A549 (cell line): ENCODE measurements at regions not wholly inside any gene's neighbourhood (a gene's known extent, or its start where the extent isn't known, plus 50 kb on each side); places are given as distances from the start of the nearest gene placed in this dataset.

ENCODE experiments used
- ATAC-seq, 2 experiments: fragments of 200-7000 bp in 1 of 2; fragments of >200 bp in 1 of 2; cut with Nextera tagmentation in 1 of 2; cut with Tn5 transposase in 1 of 2; 3 replicates each; pipeline versions ENCODE4 v1.8.0 to v1.9.1; 2018 to 2020; ENCODE audit warnings: mild to moderate bottlenecking in 1 of 2, moderate library complexity in 1 of 2
- CTCF ChIA-PET: fragments of 300-600 bp; sonication (Branson Sonifier 250); formaldehyde crosslinking; extraction: SDS; loops from one replicate; lab custom pipeline; 2021; ENCODE audit warnings: antibody characterized with exemption, inconsistent platforms; lab: Yijun Ruan, JAX
- POLR2A ChIA-PET: fragments of 350-600 bp; formaldehyde crosslinking; extraction: SDS; loops from one replicate; lab custom pipeline; 2021; ENCODE audit warnings: antibody characterized with exemption, inconsistent platforms; lab: Yijun Ruan, JAX
- DNase-seq, 2 experiments: peaks; one replicate each; pipeline versions ENCODE4 v3.0.0 to v3.0.0-alpha.2; 2011 to 2016; ENCODE audit warnings: low read depth in 1 of 2, low spot score in 1 of 2
- FAIRE-seq: peaks from 2 replicates; lab custom pipeline; 2011; peaks lifted over from hg19 to GRCh38; lab: Jason Lieb, UNC
- H3K27ac ChIP-seq, 2 experiments: fragments of >200 bp; sonication (Bioruptor Twin); formaldehyde crosslinking; 3 replicates each; pipeline ENCODE4 v1.5.1; 2016 to 2017
- H3K4me1 ChIP-seq: fragments of >200 bp; sonication (Bioruptor Twin); formaldehyde crosslinking; 3 replicates; pipeline ENCODE4 v1.6.1; 2016
- H3K4me2 ChIP-seq: fragments of >200 bp; sonication (Bioruptor Twin); formaldehyde crosslinking; 3 replicates; pipeline ENCODE4 v1.6.1; 2016
- H3K4me3 ChIP-seq: fragments of >200 bp; sonication (Bioruptor Twin); formaldehyde crosslinking; 3 replicates; pipeline ENCODE4 v1.5.1; 2016
- H3K9me3 ChIP-seq: fragments of >200 bp; sonication (Bioruptor Twin); formaldehyde crosslinking; 3 replicates; pipeline ENCODE4 v1.6.1; 2016
- BHLHE40 ChIP-seq: IDR thresholded peaks from 2 replicates; pipeline ENCODE4 v1.6.1; 2012; ENCODE audit warnings: low read depth, low read length, inconsistent platforms
- CEBPB ChIP-seq, 2 experiments: fragments of >200 bp in 1 of 2; sonication (Bioruptor Twin) in 1 of 2; formaldehyde crosslinking in 1 of 2; IDR thresholded peaks; 2 replicates each; pipeline ENCODE4 v1.6.1; 2012 to 2016
- CHD2 ChIP-seq: fragments of 150-350 bp; IDR thresholded peaks from 2 replicates; pipeline ENCODE4 v1.6.1; 2014; ENCODE audit warnings: low read length; ENCODE audit not compliant: partially characterized antibody
- FOSB ChIP-seq: fragments of 250-450 bp; sonication (Bioruptor Pico); IDR thresholded peaks from 2 replicates; pipeline ENCODE4 v1.5.0; 2020; ENCODE audit warnings: mild to moderate bottlenecking, moderate library complexity
- HEYL ChIP-seq: fragments of 250-450 bp; sonication (Bioruptor Pico); IDR thresholded peaks from 2 replicates; pipeline ENCODE4 v1.8.0; 2021; ENCODE audit warnings: mild to moderate bottlenecking, moderate library complexity
- HOXA7 ChIP-seq: fragments of 250-450 bp; sonication (Bioruptor Pico); IDR thresholded peaks from 2 replicates; pipeline ENCODE4 v1.5.0; 2020; ENCODE audit warnings: mild to moderate bottlenecking, moderate library complexity
- HOXB13 ChIP-seq: fragments of 250-450 bp; sonication (Bioruptor Pico); IDR thresholded peaks from 2 replicates; pipeline ENCODE4 v1.5.0; 2020; ENCODE audit warnings: low read depth, mild to moderate bottlenecking, moderate library complexity
- HOXB5 ChIP-seq: fragments of 250-450 bp; sonication (Bioruptor Pico); IDR thresholded peaks from 2 replicates; pipeline ENCODE4 v1.5.0; 2020; ENCODE audit warnings: mild to moderate bottlenecking, moderate library complexity
- JUN ChIP-seq, 2 experiments: fragments of >200 bp; sonication (Bioruptor Twin); formaldehyde crosslinking; IDR thresholded peaks; 2 replicates in 1 of 2; 3 replicates in 1 of 2; pipeline ENCODE4 v1.6.1; 2016 to 2017
- KDM1A ChIP-seq: fragments of 200-600 bp; sonication (generic); IDR thresholded peaks from 2 replicates; pipeline ENCODE4 v1.6.1; 2016; ENCODE audit warnings: low read depth, mild to moderate bottlenecking
- KDM5A ChIP-seq: fragments of 200-600 bp; sonication (generic); IDR thresholded peaks from 2 replicates; pipeline ENCODE4 v1.6.1; 2016; ENCODE audit warnings: antibody characterized with exemption, mild to moderate bottlenecking
- NFE2L2 ChIP-seq: fragments of 150-350 bp; conservative IDR thresholded peaks from 2 replicates; pipeline ENCODE4 v1.6.1; 2014; ENCODE audit warnings: low read length
- PHF8 ChIP-seq: fragments of 200-600 bp; sonication (generic); IDR thresholded peaks from 2 replicates; pipeline ENCODE4 v1.6.1; 2016; ENCODE audit warnings: low read depth, mild to moderate bottlenecking, antibody characterized with exemption, moderate library complexity, borderline replicate concordance
- POLR2A ChIP-seq: IDR thresholded peaks from 2 replicates; pipeline ENCODE4 v1.6.1; 2012; ENCODE audit warnings: mild to moderate bottlenecking, low read length
- POLR2AphosphoS2 ChIP-seq: conservative IDR thresholded peaks from 2 replicates; pipeline ENCODE4 v1.6.1; 2012; ENCODE audit warnings: low read length, improper control_type of control experiment, inconsistent platforms
- RCOR1 ChIP-seq: fragments of 150-350 bp; IDR thresholded peaks from 2 replicates; pipeline ENCODE4 v1.6.1; 2014; ENCODE audit warnings: antibody characterized with exemption, low read length, low read depth
- RNF2 ChIP-seq: fragments of 200-600 bp; sonication (generic); IDR thresholded peaks from 2 replicates; pipeline ENCODE4 v1.6.1; 2016; ENCODE audit warnings: low read depth, mild to moderate bottlenecking, antibody characterized with exemption, moderate library complexity, borderline replicate concordance
- SMC3 ChIP-seq: fragments of >200 bp; sonication (Bioruptor Twin); formaldehyde crosslinking; IDR thresholded peaks from 3 replicates; pipeline ENCODE4 v1.6.1; 2018; ENCODE audit warnings: inconsistent platforms
- TFCP2L1 ChIP-seq: fragments of 250-450 bp; sonication (Bioruptor Pico); IDR thresholded peaks from 2 replicates; pipeline ENCODE4 v1.5.0; 2021; ENCODE audit warnings: mild to moderate bottlenecking
- TP53 ChIP-seq: fragments of 250-450 bp; sonication (Bioruptor Pico); IDR thresholded peaks from 2 replicates; pipeline ENCODE4 v1.5.0; 2021; ENCODE audit warnings: mild to moderate bottlenecking, moderate library complexity
- ZC3H11A ChIP-seq: fragments of 450-650 bp; IDR thresholded peaks from 2 replicates; pipeline ENCODE4 v1.6.1; 2014; ENCODE audit warnings: antibody characterized with exemption, mild to moderate bottlenecking
- WGBS: methylation state at CpG from one replicate; pipeline ENCODE4 v1.1.6; 2017; ENCODE audit errors: missing lambda C conversion rate; 5-methylcytosine and 5-hydroxymethylcytosine counted together
- TF ChIP-seq, protein P1 (sequence below): IDR thresholded peaks from 2 replicates; pipeline ENCODE4 v1.6.1; 2012
- TF ChIP-seq, protein P2 (sequence below): fragments of >200 bp; sonication (Bioruptor Twin); formaldehyde crosslinking; IDR thresholded peaks from 3 replicates; pipeline ENCODE4 v1.5.1; 2016
- TF ChIP-seq, protein P3 (sequence below): fragments of 450-650 bp; IDR thresholded peaks from 2 replicates; pipeline ENCODE4 v1.6.1; 2014; ENCODE audit warnings: antibody characterized with exemption
- TF ChIP-seq, protein P4 (sequence below): IDR thresholded peaks from 2 replicates; pipeline ENCODE4 v1.6.1; 2012; ENCODE audit warnings: low read depth, borderline replicate concordance
- TF ChIP-seq, protein P5 (sequence below): fragments of 250-450 bp; sonication (Bioruptor Pico); IDR thresholded peaks from 2 replicates; pipeline ENCODE4 v1.5.0; 2020; ENCODE audit warnings: low read depth, mild to moderate bottlenecking, moderate library complexity
- TF ChIP-seq, protein P6 (sequence below): fragments of 200-600 bp; sonication (generic); IDR thresholded peaks from 2 replicates; pipeline ENCODE4 v1.6.1; 2016; ENCODE audit warnings: antibody characterized with exemption, mild to moderate bottlenecking, moderate library complexity
- TF ChIP-seq, protein P7 (sequence below): IDR thresholded peaks from 2 replicates; pipeline ENCODE4 v1.6.1; 2012

DNA sequence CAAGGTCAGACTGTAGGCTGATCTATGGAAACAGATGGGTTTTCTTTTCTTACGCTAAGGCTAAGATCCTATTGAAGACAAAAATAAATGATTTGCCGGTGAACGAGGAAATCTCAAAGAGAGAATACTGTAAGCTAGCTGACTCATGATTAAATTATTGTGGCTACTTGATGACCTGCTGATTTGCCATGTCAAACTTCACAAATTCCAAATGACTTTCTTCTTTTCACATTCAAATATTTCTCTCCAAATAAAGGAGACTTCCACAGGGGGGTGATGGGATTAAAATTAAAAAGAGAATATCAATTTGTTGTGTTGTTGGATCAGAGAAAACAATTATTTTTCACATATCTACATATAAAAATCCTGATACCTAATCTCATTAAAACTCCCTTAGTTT is 860.6 kb upstream of the ZWINT start:
- no peak overlapping the region for H3K4me2 ChIP-seq
- H3K27ac ChIP-seq, result no peak overlapping the region
- no peak overlapping the region for H3K4me3 ChIP-seq
- POLR2A ChIA-PET, result no interaction called here
- no peak for DNase-seq
- no peak for TF ChIP-seq CHD2
- TF ChIP-seq, protein P1, sequence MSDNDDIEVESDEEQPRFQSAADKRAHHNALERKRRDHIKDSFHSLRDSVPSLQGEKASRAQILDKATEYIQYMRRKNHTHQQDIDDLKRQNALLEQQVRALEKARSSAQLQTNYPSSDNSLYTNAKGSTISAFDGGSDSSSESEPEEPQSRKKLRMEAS, result no peak
- TF ChIP-seq BHLHE40, result no peak
- no peak for TF ChIP-seq SMC3
- no peak for TF ChIP-seq KDM1A
- TF ChIP-seq, protein P2, sequence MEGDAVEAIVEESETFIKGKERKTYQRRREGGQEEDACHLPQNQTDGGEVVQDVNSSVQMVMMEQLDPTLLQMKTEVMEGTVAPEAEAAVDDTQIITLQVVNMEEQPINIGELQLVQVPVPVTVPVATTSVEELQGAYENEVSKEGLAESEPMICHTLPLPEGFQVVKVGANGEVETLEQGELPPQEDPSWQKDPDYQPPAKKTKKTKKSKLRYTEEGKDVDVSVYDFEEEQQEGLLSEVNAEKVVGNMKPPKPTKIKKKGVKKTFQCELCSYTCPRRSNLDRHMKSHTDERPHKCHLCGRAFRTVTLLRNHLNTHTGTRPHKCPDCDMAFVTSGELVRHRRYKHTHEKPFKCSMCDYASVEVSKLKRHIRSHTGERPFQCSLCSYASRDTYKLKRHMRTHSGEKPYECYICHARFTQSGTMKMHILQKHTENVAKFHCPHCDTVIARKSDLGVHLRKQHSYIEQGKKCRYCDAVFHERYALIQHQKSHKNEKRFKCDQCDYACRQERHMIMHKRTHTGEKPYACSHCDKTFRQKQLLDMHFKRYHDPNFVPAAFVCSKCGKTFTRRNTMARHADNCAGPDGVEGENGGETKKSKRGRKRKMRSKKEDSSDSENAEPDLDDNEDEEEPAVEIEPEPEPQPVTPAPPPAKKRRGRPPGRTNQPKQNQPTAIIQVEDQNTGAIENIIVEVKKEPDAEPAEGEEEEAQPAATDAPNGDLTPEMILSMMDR, result no peak
- no peak for TF ChIP-seq KDM5A
- TF ChIP-seq HOXB13, result no peak
- no peak for TF ChIP-seq HEYL (CRISPR knock-in tag)
- TF ChIP-seq JUN (IDR thresholded peaks at IDR 0.05), result no peak
- no peak for TF ChIP-seq HOXA7
- no peak for TF ChIP-seq NFE2L2
- CTCF ChIA-PET, result no interaction called here
- 6% methylated on average over 3 of the region's 3 CpGs for WGBS
- no peaks in the 10 kb centered on the region for H3K4me1 ChIP-seq
- FAIRE-seq, result no peak
- ATAC-seq, result no peak
- H3K9me3 ChIP-seq, result no peaks in the 10 kb centered on the region

DNA sequence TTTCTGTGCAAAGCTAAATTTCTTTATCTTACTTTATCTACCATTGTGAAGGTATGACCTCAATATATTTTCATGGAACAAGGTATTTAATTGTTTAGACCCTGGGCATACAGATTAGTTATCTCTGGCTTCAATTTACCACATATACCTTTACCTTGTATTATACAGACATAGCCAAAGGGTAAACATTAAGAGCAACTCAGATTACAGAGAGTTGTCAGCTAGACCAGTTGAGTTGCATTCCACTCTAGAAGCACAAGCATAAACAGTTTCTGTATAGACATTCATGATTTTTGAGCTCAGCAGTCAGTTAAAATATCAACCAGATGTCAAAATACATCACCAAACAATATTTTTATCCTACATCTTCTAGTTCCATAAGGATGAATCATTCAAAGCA is 857.3 kb upstream of the ZWINT start:
- CTCF ChIA-PET, result no interaction called here
- TF ChIP-seq RNF2 (no peak), PHF8 (no peak), CEBPB (IDR thresholded peaks at IDR 0.05) (no peak), KDM1A (no peak), RCOR1 (no peak), POLR2A (no peak), TFCP2L1 (CRISPR knock-in tag) (no peak), HEYL (CRISPR knock-in tag) (no peak), TP53 (CRISPR knock-in tag) (no peak)
- TF ChIP-seq, protein P3, sequence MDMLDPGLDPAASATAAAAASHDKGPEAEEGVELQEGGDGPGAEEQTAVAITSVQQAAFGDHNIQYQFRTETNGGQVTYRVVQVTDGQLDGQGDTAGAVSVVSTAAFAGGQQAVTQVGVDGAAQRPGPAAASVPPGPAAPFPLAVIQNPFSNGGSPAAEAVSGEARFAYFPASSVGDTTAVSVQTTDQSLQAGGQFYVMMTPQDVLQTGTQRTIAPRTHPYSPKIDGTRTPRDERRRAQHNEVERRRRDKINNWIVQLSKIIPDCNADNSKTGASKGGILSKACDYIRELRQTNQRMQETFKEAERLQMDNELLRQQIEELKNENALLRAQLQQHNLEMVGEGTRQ, result no peak
- TF ChIP-seq, protein P4, sequence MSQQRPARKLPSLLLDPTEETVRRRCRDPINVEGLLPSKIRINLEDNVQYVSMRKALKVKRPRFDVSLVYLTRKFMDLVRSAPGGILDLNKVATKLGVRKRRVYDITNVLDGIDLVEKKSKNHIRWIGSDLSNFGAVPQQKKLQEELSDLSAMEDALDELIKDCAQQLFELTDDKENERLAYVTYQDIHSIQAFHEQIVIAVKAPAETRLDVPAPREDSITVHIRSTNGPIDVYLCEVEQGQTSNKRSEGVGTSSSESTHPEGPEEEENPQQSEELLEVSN, result no peak
- TF ChIP-seq, protein P5, sequence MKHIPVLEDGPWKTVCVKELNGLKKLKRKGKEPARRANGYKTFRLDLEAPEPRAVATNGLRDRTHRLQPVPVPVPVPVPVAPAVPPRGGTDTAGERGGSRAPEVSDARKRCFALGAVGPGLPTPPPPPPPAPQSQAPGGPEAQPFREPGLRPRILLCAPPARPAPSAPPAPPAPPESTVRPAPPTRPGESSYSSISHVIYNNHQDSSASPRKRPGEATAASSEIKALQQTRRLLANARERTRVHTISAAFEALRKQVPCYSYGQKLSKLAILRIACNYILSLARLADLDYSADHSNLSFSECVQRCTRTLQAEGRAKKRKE (CRISPR knock-in tag), result no peak
- TF ChIP-seq, all 56 proteins: peak for 0
- no peak for FAIRE-seq
- H3K9me3 ChIP-seq, result no peaks in the 10 kb centered on the region
- POLR2A ChIA-PET, result no interaction called here
- ATAC-seq, result no peak
- H3K27ac ChIP-seq, result no peak overlapping the region
- no peak overlapping the region for H3K4me2 ChIP-seq
- no peak overlapping the region for H3K4me3 ChIP-seq
- no peak for DNase-seq
- H3K4me1 ChIP-seq, result no peaks in the 10 kb centered on the region

DNA sequence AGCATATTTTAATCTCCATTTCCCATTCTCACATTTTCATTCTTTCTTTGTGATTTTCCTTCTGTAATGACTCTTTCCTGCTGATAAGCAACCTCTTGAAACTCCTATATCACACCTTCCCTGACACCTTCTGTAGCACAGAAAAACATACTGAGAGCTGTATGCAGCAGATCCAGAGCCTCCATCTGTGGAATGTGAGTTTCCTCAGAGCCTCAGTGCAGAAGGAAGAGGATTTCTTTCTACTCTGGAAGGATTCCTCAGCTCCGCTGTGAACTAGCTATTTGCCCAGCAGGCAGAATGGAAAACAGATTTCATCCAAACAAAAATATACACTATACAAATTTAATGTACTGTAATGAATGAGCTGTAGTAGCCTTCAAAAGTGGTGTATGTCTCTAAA is 841.3 kb upstream of the ZWINT start:
- CTCF ChIA-PET, result no interaction called here
- Histone ChIP-seq H3K9me3 (no peaks in the 10 kb centered on the region), H3K4me3 (no peak overlapping the region), H3K4me2 (no peak overlapping the region), H3K4me1 (no peaks in the 10 kb centered on the region), H3K27ac (no peak overlapping the region)
- POLR2A ChIA-PET, result no interaction called here
- FAIRE-seq, result no peak
- no peak for ATAC-seq
- 6% methylated on average over 1 of the region's 1 CpG for WGBS
- DNase-seq, result no peak
- TF ChIP-seq PHF8, result no peak
- no peak for TF ChIP-seq HOXB5 (CRISPR knock-in tag)
- no peak for TF ChIP-seq FOSB
- no peak for TF ChIP-seq TFCP2L1 (CRISPR knock-in tag)
- TF ChIP-seq, protein P6, sequence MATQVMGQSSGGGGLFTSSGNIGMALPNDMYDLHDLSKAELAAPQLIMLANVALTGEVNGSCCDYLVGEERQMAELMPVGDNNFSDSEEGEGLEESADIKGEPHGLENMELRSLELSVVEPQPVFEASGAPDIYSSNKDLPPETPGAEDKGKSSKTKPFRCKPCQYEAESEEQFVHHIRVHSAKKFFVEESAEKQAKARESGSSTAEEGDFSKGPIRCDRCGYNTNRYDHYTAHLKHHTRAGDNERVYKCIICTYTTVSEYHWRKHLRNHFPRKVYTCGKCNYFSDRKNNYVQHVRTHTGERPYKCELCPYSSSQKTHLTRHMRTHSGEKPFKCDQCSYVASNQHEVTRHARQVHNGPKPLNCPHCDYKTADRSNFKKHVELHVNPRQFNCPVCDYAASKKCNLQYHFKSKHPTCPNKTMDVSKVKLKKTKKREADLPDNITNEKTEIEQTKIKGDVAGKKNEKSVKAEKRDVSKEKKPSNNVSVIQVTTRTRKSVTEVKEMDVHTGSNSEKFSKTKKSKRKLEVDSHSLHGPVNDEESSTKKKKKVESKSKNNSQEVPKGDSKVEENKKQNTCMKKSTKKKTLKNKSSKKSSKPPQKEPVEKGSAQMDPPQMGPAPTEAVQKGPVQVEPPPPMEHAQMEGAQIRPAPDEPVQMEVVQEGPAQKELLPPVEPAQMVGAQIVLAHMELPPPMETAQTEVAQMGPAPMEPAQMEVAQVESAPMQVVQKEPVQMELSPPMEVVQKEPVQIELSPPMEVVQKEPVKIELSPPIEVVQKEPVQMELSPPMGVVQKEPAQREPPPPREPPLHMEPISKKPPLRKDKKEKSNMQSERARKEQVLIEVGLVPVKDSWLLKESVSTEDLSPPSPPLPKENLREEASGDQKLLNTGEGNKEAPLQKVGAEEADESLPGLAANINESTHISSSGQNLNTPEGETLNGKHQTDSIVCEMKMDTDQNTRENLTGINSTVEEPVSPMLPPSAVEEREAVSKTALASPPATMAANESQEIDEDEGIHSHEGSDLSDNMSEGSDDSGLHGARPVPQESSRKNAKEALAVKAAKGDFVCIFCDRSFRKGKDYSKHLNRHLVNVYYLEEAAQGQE, result no peak
- TF ChIP-seq ZC3H11A, result no peak
- TF ChIP-seq POLR2AphosphoS2, result no peak
- TF ChIP-seq HOXB13, result no peak
- TF ChIP-seq, protein P7, sequence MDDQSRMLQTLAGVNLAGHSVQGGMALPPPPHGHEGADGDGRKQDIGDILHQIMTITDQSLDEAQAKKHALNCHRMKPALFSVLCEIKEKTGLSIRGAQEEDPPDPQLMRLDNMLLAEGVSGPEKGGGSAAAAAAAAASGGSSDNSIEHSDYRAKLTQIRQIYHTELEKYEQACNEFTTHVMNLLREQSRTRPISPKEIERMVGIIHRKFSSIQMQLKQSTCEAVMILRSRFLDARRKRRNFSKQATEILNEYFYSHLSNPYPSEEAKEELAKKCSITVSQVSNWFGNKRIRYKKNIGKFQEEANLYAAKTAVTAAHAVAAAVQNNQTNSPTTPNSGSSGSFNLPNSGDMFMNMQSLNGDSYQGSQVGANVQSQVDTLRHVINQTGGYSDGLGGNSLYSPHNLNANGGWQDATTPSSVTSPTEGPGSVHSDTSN, result no peak
